ENCODE measurements at regions not wholly inside any gene's neighbourhood (a gene's known extent, or its start where the extent isn't known, plus 50 kb on each side); places are given as distances from the start of the nearest gene placed in this dataset.

- Histone ChIP-seq H2AFZ (ENCODE audit: low read length) (peak overlapping the region; percentile 98), H4K91ac (ENCODE audit: low read depth, low read length, poor library complexity) (no peak overlapping the region), H3K4me2 (ENCODE audit: insufficient read depth, low read length, poor library complexity, severe bottlenecking) (peak overlapping the region; percentile 94), H3K4ac (ENCODE audit: low read length) (no peak overlapping the region), H3K18ac (ENCODE audit: low read length) (peak overlapping the region; percentile 69), H2AK5ac (ENCODE audit: low read depth, low read length) (peak overlapping the region; percentile 23), H3K79me1 (ENCODE audit: low read depth, low read length) (no peaks in the 10 kb centered on the region), H3K27me3 (ENCODE audit: control insufficient read depth in 3 of 3, insufficient read depth in 3 of 3, low read depth in 1 of 3, low read length in 3 of 3) (peaks cover 0 to 88% (median 10%) of the 10 kb centered on the region in 3 experiments), H3K14ac (ENCODE audit: low read length) (peak overlapping the region; percentile 83), H2BK5ac (ENCODE audit: low read length) (peak overlapping the region; percentile 87), H3K23ac (ENCODE audit: low read depth, low read length, poor library complexity) (peak overlapping the region; percentile 52), H3K9me3 (replicated peaks in 1 of 2; ENCODE audit: control insufficient read depth in 2 of 2, insufficient read depth in 1 of 2, low read depth in 1 of 2, low read length in 2 of 2) (no peaks in the 10 kb centered on the region), H2BK15ac (ENCODE audit: low read length) (peak overlapping the region; percentile 72), H3K27ac (replicated peaks; ENCODE audit: low read length) (peak overlapping the region; percentile 66), H3K9ac (ENCODE audit: low read depth, low read length, poor library complexity) (peak overlapping the region; percentile 88), H3K4me1 (ENCODE audit: control insufficient read depth in 2 of 2, insufficient read depth in 1 of 2, low read depth in 1 of 2, low read length in 2 of 2) (peaks cover 13 to 16% of the 10 kb centered on the region in 2 donors), H4K8ac (ENCODE audit: low read depth, low read length) (no peak overlapping the region), H2BK120ac (ENCODE audit: low read depth, low read length) (peak overlapping the region; percentile 87), H2BK12ac (ENCODE audit: low read length) (no peak overlapping the region), H3K4me3 (ENCODE audit: low read length in 2 of 2) (peak overlapping the region; percentile 51 to 92), H3K36me3 (replicated peaks in 1 of 2; ENCODE audit: control insufficient read depth in 2 of 2, insufficient read depth in 2 of 2, low read length in 2 of 2) (no peaks in the 10 kb centered on the region)
- peak; percentile 61 for DNase-seq (ENCODE audit: low spot score)
- WGBS, 2 donors (ENCODE audit: extremely low coverage in 2 of 2, insufficient read length in 2 of 2, insufficient replicate concordance in 1 of 2) = no CpG with 5 or more reads among the region's 51 CpGs
Observed at GRCh38 chr3:159764490-159765029, 224.1 kb upstream of the IL12A start.

GRCh38 chr3:159765030-159765859 lies 223.4 kb upstream of the IL12A start:
- H3K9ac ChIP-seq (ENCODE audit: low read depth, low read length, poor library complexity) = peak overlapping the region; percentile 78
- no peak overlapping the region for H3K14ac ChIP-seq (ENCODE audit: low read length)
- H4K8ac ChIP-seq (ENCODE audit: low read depth, low read length) = no peak overlapping the region
- peaks cover 0 to 81% (median 10%) of the 10 kb centered on the region in 3 experiments for H3K27me3 ChIP-seq (ENCODE audit: control insufficient read depth in 3 of 3, insufficient read depth in 3 of 3, low read depth in 1 of 3, low read length in 3 of 3)
- peak; percentile 56 for DNase-seq (ENCODE audit: low spot score)
- peak overlapping the region; percentile 98 for H2AFZ ChIP-seq (ENCODE audit: low read length)
- H2BK15ac ChIP-seq (ENCODE audit: low read length) = peak overlapping the region; percentile 72
- peak overlapping the region; percentile 69 for H3K18ac ChIP-seq (ENCODE audit: low read length)
- H3K9me3 ChIP-seq (replicated peaks in 1 of 2; ENCODE audit: control insufficient read depth in 2 of 2, insufficient read depth in 1 of 2, low read depth in 1 of 2, low read length in 2 of 2) = no peaks in the 10 kb centered on the region
- peak overlapping the region; percentile 87 for H2BK5ac ChIP-seq (ENCODE audit: low read length)
- H3K4me3 ChIP-seq (ENCODE audit: low read length in 2 of 2) = peak overlapping the region; percentile 51 to 92
- H3K27ac ChIP-seq (replicated peaks; ENCODE audit: low read length) = no peak overlapping the region
- no peak overlapping the region for H3K4ac ChIP-seq (ENCODE audit: low read length)
- H3K79me1 ChIP-seq (ENCODE audit: low read depth, low read length) = no peaks in the 10 kb centered on the region
- H3K36me3 ChIP-seq (replicated peaks in 1 of 2; ENCODE audit: control insufficient read depth in 2 of 2, insufficient read depth in 2 of 2, low read length in 2 of 2) = no peaks in the 10 kb centered on the region
- H2BK12ac ChIP-seq (ENCODE audit: low read length) = no peak overlapping the region
- no peak overlapping the region for H2BK120ac ChIP-seq (ENCODE audit: low read depth, low read length)
- no peak overlapping the region for H4K91ac ChIP-seq (ENCODE audit: low read depth, low read length, poor library complexity)
- no peak overlapping the region for H2AK5ac ChIP-seq (ENCODE audit: low read depth, low read length)
- WGBS, 2 donors (ENCODE audit: extremely low coverage in 2 of 2, insufficient read length in 2 of 2, insufficient replicate concordance in 1 of 2) = no CpG with 5 or more reads among the region's 47 CpGs
- H3K4me1 ChIP-seq (ENCODE audit: control insufficient read depth in 2 of 2, insufficient read depth in 1 of 2, low read depth in 1 of 2, low read length in 2 of 2) = peaks cover 13 to 16% of the 10 kb centered on the region in 2 donors
- H3K4me2 ChIP-seq (ENCODE audit: insufficient read depth, low read length, poor library complexity, severe bottlenecking) = peak overlapping the region; percentile 94
- no peak overlapping the region for H3K23ac ChIP-seq (ENCODE audit: low read depth, low read length, poor library complexity)

- Histone ChIP-seq H3K14ac (ENCODE audit: low read length) (no peak overlapping the region), H3K18ac (ENCODE audit: low read length) (no peak overlapping the region), H4K8ac (ENCODE audit: low read depth, low read length) (no peak overlapping the region), H3K9ac (ENCODE audit: low read depth, low read length, poor library complexity) (peak overlapping the region; percentile 13), H2AFZ (ENCODE audit: low read length) (peak overlapping the region; percentile 98), H3K27ac (replicated peaks; ENCODE audit: low read length) (no peak overlapping the region), H3K79me1 (ENCODE audit: low read depth, low read length) (no peaks in the 10 kb centered on the region), H2AK5ac (ENCODE audit: low read depth, low read length) (no peak overlapping the region), H3K23ac (ENCODE audit: low read depth, low read length, poor library complexity) (no peak overlapping the region), H4K91ac (ENCODE audit: low read depth, low read length, poor library complexity) (no peak overlapping the region), H3K4me2 (ENCODE audit: insufficient read depth, low read length, poor library complexity, severe bottlenecking) (peak overlapping the region; percentile 94), H3K4me1 (ENCODE audit: control insufficient read depth in 2 of 2, insufficient read depth in 1 of 2, low read depth in 1 of 2, low read length in 2 of 2) (peaks cover 13 to 16% of the 10 kb centered on the region in 2 donors), H2BK15ac (ENCODE audit: low read length) (no peak overlapping the region), H2BK120ac (ENCODE audit: low read depth, low read length) (no peak overlapping the region), H3K36me3 (replicated peaks in 1 of 2; ENCODE audit: control insufficient read depth in 2 of 2, insufficient read depth in 2 of 2, low read length in 2 of 2) (no peaks in the 10 kb centered on the region), H3K9me3 (replicated peaks in 1 of 2; ENCODE audit: control insufficient read depth in 2 of 2, insufficient read depth in 1 of 2, low read depth in 1 of 2, low read length in 2 of 2) (no peaks in the 10 kb centered on the region), H3K27me3 (ENCODE audit: control insufficient read depth in 3 of 3, insufficient read depth in 3 of 3, low read depth in 1 of 3, low read length in 3 of 3) (peaks cover 0 to 75% (median 9%) of the 10 kb centered on the region in 3 experiments), H2BK12ac (ENCODE audit: low read length) (no peak overlapping the region), H2BK5ac (ENCODE audit: low read length) (no peak overlapping the region), H3K4ac (ENCODE audit: low read length) (no peak overlapping the region), H3K4me3 (ENCODE audit: low read length in 2 of 2) (peak overlapping the region in 1 of 2 donors; percentile 92)
- no peak for DNase-seq (ENCODE audit: low spot score)
- no CpG with 5 or more reads among the region's 5 CpGs for WGBS, 2 donors (ENCODE audit: extremely low coverage in 2 of 2, insufficient read length in 2 of 2, insufficient replicate concordance in 1 of 2)
Observed at GRCh38 chr3:159765860-159766294, 222.8 kb upstream of the IL12A start.

GRCh38 chr3:159766563-159767185 lies 222.0 kb upstream of the IL12A start:
- Histone ChIP-seq H2BK12ac (ENCODE audit: low read length) (no peak overlapping the region), H3K4ac (ENCODE audit: low read length) (no peak overlapping the region), H3K4me3 (ENCODE audit: low read length in 2 of 2) (no peak overlapping the region), H3K9me3 (replicated peaks in 1 of 2; ENCODE audit: control insufficient read depth in 2 of 2, insufficient read depth in 1 of 2, low read depth in 1 of 2, low read length in 2 of 2) (no peaks in the 10 kb centered on the region), H3K79me1 (ENCODE audit: low read depth, low read length) (no peaks in the 10 kb centered on the region), H3K14ac (ENCODE audit: low read length) (no peak overlapping the region), H2BK5ac (ENCODE audit: low read length) (no peak overlapping the region), H3K27me3 (ENCODE audit: control insufficient read depth in 3 of 3, insufficient read depth in 3 of 3, low read depth in 1 of 3, low read length in 3 of 3) (peaks cover 0 to 67% (median 8%) of the 10 kb centered on the region in 3 experiments), H3K4me2 (ENCODE audit: insufficient read depth, low read length, poor library complexity, severe bottlenecking) (no peak overlapping the region), H2BK15ac (ENCODE audit: low read length) (no peak overlapping the region), H3K18ac (ENCODE audit: low read length) (no peak overlapping the region), H3K36me3 (replicated peaks in 1 of 2; ENCODE audit: control insufficient read depth in 2 of 2, insufficient read depth in 2 of 2, low read length in 2 of 2) (no peaks in the 10 kb centered on the region), H2AFZ (ENCODE audit: low read length) (no peak overlapping the region), H2AK5ac (ENCODE audit: low read depth, low read length) (no peak overlapping the region), H4K91ac (ENCODE audit: low read depth, low read length, poor library complexity) (no peak overlapping the region), H2BK120ac (ENCODE audit: low read depth, low read length) (no peak overlapping the region), H4K8ac (ENCODE audit: low read depth, low read length) (no peak overlapping the region), H3K23ac (ENCODE audit: low read depth, low read length, poor library complexity) (no peak overlapping the region), H3K4me1 (ENCODE audit: control insufficient read depth in 2 of 2, insufficient read depth in 1 of 2, low read depth in 1 of 2, low read length in 2 of 2) (peaks cover 13 to 16% of the 10 kb centered on the region in 2 donors), H3K9ac (ENCODE audit: low read depth, low read length, poor library complexity) (no peak overlapping the region), H3K27ac (replicated peaks; ENCODE audit: low read length) (no peak overlapping the region)
- DNase-seq (ENCODE audit: low spot score) = no peak
- no CpG with 5 or more reads among the region's 2 CpGs for WGBS, 2 donors (ENCODE audit: extremely low coverage in 2 of 2, insufficient read length in 2 of 2, insufficient replicate concordance in 1 of 2)

Data from neuronal stem cell (in vitro differentiated cells).